Erythroblast (primary cell): ENCODE measurements at regions not wholly inside any gene's neighbourhood (a gene's known extent, or its start where the extent isn't known, plus 50 kb on each side); places are given as distances from the start of the nearest gene placed in this dataset.

Source experiments
- GATA1 ChIP-seq: IDR thresholded peaks from 2 replicates; pipeline ENCODE4 v1.6.1; 2011; ENCODE audit warnings: low read depth, mild to moderate bottlenecking, control low read depth, low read length, moderate library complexity
- POLR2A ChIP-seq: IDR thresholded peaks from 2 replicates; pipeline ENCODE4 v1.6.1; 2011; ENCODE audit warnings: mild to moderate bottlenecking, low read length

DNA sequence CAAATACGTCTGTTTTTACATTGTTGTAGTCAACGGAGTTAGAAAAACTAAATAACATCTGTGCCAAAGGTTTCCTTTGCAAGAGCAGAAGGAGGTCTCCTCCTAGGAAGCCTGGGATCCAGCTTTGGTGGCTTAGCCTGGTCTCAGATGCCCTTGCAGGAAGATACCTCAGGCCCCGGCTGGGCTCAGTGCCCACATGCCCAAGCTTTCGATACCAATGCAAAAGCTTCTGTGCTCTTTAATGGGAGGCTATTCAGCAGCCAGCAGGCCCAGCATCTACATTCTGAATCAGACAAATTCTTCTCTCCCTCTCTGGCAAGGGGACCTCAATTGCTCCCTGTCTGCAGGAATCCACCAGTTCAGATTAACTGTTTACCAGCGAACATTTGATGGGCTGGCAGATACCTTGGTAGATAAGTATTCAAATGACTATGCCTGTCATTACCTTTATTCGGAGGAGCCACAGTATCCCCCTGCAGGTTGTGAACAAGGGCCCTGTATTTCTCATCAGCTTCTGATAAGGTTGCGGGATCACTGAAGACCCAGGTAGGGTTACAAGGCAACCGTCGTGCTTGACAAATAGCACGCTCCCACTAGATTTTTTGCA, 180.1 kb upstream of the KBTBD8 start:
- no peak for TF ChIP-seq POLR2A
- TF ChIP-seq GATA1 = no peak
